Liver (tissue), 7 donors: ENCODE measurements at regions not wholly inside any gene's neighbourhood (a gene's known extent, or its start where the extent isn't known, plus 50 kb on each side); places are given as distances from the start of the nearest gene placed in this dataset.

ENCODE experiments used
- DNase-seq: peaks from one replicate; pipeline ENCODE4 v3.0.0-alpha.2; 2017; ENCODE audit warnings: low spot score
- H3K27ac ChIP-seq, 2 donors: one replicate each; pipeline ENCODE4 v1.7.0; 2013; ENCODE audit warnings: inconsistent platforms in 2 of 2, low read length in 2 of 2, control low read depth in 1 of 2, low read depth in 1 of 2, mild to moderate bottlenecking in 1 of 2
- H3K27me3 ChIP-seq, 4 donors: one replicate each; pipeline versions ENCODE4 v1.6.1 to v1.7.0; 2013; ENCODE audit warnings: low read length in 3 of 4, inconsistent platforms in 1 of 4, mild to moderate bottlenecking in 1 of 4, moderate library complexity in 1 of 4; ENCODE audit not compliant: control insufficient read depth in 4 of 4, insufficient read depth in 4 of 4
- H3K36me3 ChIP-seq, 4 donors: one replicate each; pipeline versions ENCODE4 v1.6.1 to v1.7.0; 2013; ENCODE audit warnings: low read length in 3 of 4, mild to moderate bottlenecking in 3 of 4, low read depth in 1 of 4, moderate library complexity in 1 of 4; ENCODE audit not compliant: control insufficient read depth in 4 of 4, insufficient read depth in 3 of 4
- H3K4me1 ChIP-seq, 4 donors: one replicate each; pipeline versions ENCODE4 v1.6.1 to v1.7.0; 2013; ENCODE audit warnings: low read length in 3 of 4, mild to moderate bottlenecking in 3 of 4, moderate library complexity in 1 of 4; ENCODE audit not compliant: control insufficient read depth in 4 of 4, insufficient read depth in 4 of 4
- H3K4me3 ChIP-seq, 3 donors: one replicate each; pipeline versions ENCODE4 v1.6.1 to v1.7.0; 2013; ENCODE audit warnings: low read length in 3 of 3, control low read depth in 1 of 3, low read depth in 1 of 3, mild to moderate bottlenecking in 1 of 3
- H3K9ac ChIP-seq, 2 donors: one replicate each; pipeline ENCODE4 v1.7.0; 2013; ENCODE audit warnings: low read length in 2 of 2, mild to moderate bottlenecking in 2 of 2, moderate library complexity in 2 of 2, control low read depth in 1 of 2, low read depth in 1 of 2
- H3K9me3 ChIP-seq, 4 donors: one replicate each; pipeline versions ENCODE4 v1.6.1 to v1.7.0; 2013; ENCODE audit warnings: low read length in 3 of 4; ENCODE audit not compliant: control insufficient read depth in 4 of 4
- EGR1 ChIP-seq, 2 donors: IDR thresholded peaks; 2 replicates each; pipeline ENCODE4 v1.6.1; 2016 to 2018; ENCODE audit warnings: antibody characterized with exemption in 2 of 2, low read depth in 2 of 2
- FOXA1 ChIP-seq: IDR thresholded peaks from 2 replicates; pipeline ENCODE4 v1.6.1; 2016; ENCODE audit warnings: antibody characterized with exemption
- FOXA2 ChIP-seq: IDR thresholded peaks from 2 replicates; pipeline ENCODE4 v1.6.1; 2016; ENCODE audit warnings: antibody characterized with exemption
- GABPA ChIP-seq, 2 donors: IDR thresholded peaks in 1 of 2; conservative IDR thresholded peaks in 1 of 2; 2 replicates each; pipeline ENCODE4 v1.6.1; 2016; ENCODE audit warnings: antibody characterized with exemption in 2 of 2, mild to moderate bottlenecking in 1 of 2, moderate library complexity in 1 of 2
- HNF4A ChIP-seq, 2 donors: conservative IDR thresholded peaks; 2 replicates each; pipeline ENCODE4 v1.6.1; 2016; ENCODE audit warnings: antibody characterized with exemption in 2 of 2, mild to moderate bottlenecking in 2 of 2
- HNF4G ChIP-seq: IDR thresholded peaks from 2 replicates; pipeline ENCODE4 v1.6.1; 2016; ENCODE audit warnings: antibody characterized with exemption
- JUND ChIP-seq, 2 donors: IDR thresholded peaks; 2 replicates each; pipeline ENCODE4 v1.6.1; 2016; ENCODE audit warnings: antibody characterized with exemption in 2 of 2
- NR2F2 ChIP-seq: IDR thresholded peaks from 2 replicates; pipeline ENCODE4 v1.6.1; 2016; ENCODE audit warnings: antibody characterized with exemption
- RAD21 ChIP-seq, 2 donors: IDR thresholded peaks; 2 replicates each; pipeline ENCODE4 v1.6.1; 2016; ENCODE audit warnings: antibody characterized with exemption in 2 of 2, mild to moderate bottlenecking in 2 of 2
- REST ChIP-seq: IDR thresholded peaks from 2 replicates; pipeline ENCODE4 v1.6.1; 2016; ENCODE audit warnings: antibody characterized with exemption, mild to moderate bottlenecking
- TAF1 ChIP-seq: conservative IDR thresholded peaks from 2 replicates; pipeline ENCODE4 v1.6.1; 2016; ENCODE audit warnings: antibody characterized with exemption, mild to moderate bottlenecking
- YY1 ChIP-seq: IDR thresholded peaks from 2 replicates; pipeline ENCODE4 v1.6.1; 2016; ENCODE audit warnings: antibody characterized with exemption, mild to moderate bottlenecking
- WGBS: extraction: QIAGEN DNeasy Blood & Tissue Kit; methylation state at CpG from one replicate; pipeline ENCODE4 v1.1.7; 2013; 5-methylcytosine and 5-hydroxymethylcytosine counted together
- TF ChIP-seq, protein P1 (sequence below): IDR thresholded peaks from 2 replicates; pipeline ENCODE4 v1.6.1; 2016; ENCODE audit warnings: antibody characterized with exemption
- TF ChIP-seq, protein P2 (sequence below): IDR thresholded peaks from 2 replicates; pipeline ENCODE4 v1.6.1; 2016; ENCODE audit warnings: antibody characterized with exemption
- TF ChIP-seq, protein P3 (sequence below): IDR thresholded peaks from 2 replicates; pipeline ENCODE4 v1.6.1; 2016; ENCODE audit warnings: antibody characterized with exemption
- donor health status: healthy.
- donor health status: healthy.
- donor health status: healthy.
- donor health status: healthy.

DNA sequence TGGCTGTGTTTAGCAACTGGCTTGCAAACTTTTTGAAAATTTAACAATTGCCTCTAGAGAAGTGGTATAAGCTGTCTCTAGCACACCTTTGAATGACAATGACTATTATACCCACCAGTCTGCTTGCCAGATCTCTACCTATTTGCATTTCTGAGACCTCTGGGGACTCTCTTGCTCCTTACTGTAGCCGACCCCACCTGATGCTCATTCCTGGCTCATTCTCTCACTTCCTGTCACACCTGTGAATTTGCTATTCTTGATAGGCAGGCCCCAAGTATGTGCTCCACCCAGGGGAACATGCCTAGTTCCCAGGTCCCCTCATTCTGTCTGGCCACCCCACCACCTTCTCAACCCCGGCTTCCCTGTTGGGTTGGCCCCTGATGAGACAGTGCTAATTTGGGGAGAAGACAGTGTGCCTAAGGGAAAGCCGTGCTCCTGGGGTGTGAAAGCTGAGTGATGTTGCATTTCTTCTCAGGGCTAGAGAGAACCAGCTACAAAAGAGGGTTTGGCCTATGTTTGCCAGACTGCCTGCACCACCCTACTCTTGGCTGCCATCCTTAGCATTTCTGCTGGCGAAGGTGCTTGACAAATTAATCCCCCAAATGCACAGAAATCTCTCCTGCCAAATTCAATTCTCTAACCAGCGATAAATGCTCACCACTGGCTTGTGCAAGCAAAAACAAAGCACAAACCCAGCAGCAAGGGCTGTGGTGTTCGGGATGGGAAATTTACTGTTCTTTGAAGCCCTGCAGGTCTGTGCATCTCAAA is 138.2 kb downstream of the RPS24 start:
- 94% methylated on average over 6 of the region's 6 CpGs for WGBS
- H3K36me3 ChIP-seq, result no peaks in the 10 kb centered on the region
- H3K4me1 ChIP-seq, result peaks cover 0 to 14% (median 5%) of the 10 kb centered on the region in 4 donors
- no peak overlapping the region for H3K27ac ChIP-seq
- H3K9me3 ChIP-seq, result no peaks in the 10 kb centered on the region
- no peaks in the 10 kb centered on the region for H3K27me3 ChIP-seq
- no peak for DNase-seq
- TF ChIP-seq JUND (IDR thresholded peaks at IDR 0.05), result no peak
- TF ChIP-seq, protein P1, sequence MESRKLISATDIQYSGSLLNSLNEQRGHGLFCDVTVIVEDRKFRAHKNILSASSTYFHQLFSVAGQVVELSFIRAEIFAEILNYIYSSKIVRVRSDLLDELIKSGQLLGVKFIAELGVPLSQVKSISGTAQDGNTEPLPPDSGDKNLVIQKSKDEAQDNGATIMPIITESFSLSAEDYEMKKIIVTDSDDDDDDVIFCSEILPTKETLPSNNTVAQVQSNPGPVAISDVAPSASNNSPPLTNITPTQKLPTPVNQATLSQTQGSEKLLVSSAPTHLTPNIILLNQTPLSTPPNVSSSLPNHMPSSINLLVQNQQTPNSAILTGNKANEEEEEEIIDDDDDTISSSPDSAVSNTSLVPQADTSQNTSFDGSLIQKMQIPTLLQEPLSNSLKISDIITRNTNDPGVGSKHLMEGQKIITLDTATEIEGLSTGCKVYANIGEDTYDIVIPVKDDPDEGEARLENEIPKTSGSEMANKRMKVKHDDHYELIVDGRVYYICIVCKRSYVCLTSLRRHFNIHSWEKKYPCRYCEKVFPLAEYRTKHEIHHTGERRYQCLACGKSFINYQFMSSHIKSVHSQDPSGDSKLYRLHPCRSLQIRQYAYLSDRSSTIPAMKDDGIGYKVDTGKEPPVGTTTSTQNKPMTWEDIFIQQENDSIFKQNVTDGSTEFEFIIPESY, result no peak
- no peak for TF ChIP-seq FOXA2
- no peak overlapping the region for H3K4me3 ChIP-seq
- no peak overlapping the region for H3K9ac ChIP-seq

- Histone ChIP-seq H3K4me3 (no peak overlapping the region), H3K9ac (no peak overlapping the region), H3K27me3 (no peaks in the 10 kb centered on the region), H3K4me1 (peaks cover 0 to 14% (median 5%) of the 10 kb centered on the region in 4 donors), H3K36me3 (no peaks in the 10 kb centered on the region), H3K9me3 (no peaks in the 10 kb centered on the region), H3K27ac (no peak overlapping the region)
- 92% methylated on average over 6 of the region's 6 CpGs for WGBS
- TF ChIP-seq RAD21 (IDR thresholded peaks at IDR 0.05) (no peak), HNF4A (conservative IDR thresholded peaks at IDR 0.05) (no peak), TAF1 (no peak), YY1 (no peak)
- TF ChIP-seq, protein P2, sequence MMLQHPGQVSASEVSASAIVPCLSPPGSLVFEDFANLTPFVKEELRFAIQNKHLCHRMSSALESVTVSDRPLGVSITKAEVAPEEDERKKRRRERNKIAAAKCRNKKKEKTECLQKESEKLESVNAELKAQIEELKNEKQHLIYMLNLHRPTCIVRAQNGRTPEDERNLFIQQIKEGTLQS, result no peak
- TF ChIP-seq, protein P1, result no peak
- no peak for DNase-seq
Measured at GRCh38 chr10:78173360-78174015, 139.8 kb downstream of the RPS24 start.

- Histone ChIP-seq H3K9ac (no peak overlapping the region), H3K27me3 (no peaks in the 10 kb centered on the region), H3K4me1 (peaks cover 0 to 14% (median 5%) of the 10 kb centered on the region in 4 donors), H3K9me3 (no peaks in the 10 kb centered on the region), H3K27ac (no peak overlapping the region), H3K36me3 (no peaks in the 10 kb centered on the region), H3K4me3 (no peak overlapping the region)
- no peak for TF ChIP-seq TAF1
- TF ChIP-seq EGR1 (IDR thresholded peaks at IDR 0.05; ENCODE audit: low read depth in 2 of 2), result no peak
- TF ChIP-seq FOXA1, result no peak
- TF ChIP-seq, protein P3, sequence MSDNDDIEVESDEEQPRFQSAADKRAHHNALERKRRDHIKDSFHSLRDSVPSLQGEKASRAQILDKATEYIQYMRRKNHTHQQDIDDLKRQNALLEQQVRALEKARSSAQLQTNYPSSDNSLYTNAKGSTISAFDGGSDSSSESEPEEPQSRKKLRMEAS, result no peak
- TF ChIP-seq HNF4A (conservative IDR thresholded peaks at IDR 0.05), result no peak
- TF ChIP-seq GABPA (IDR thresholded peaks at IDR 0.05 in 1 of 2, conservative IDR thresholded peaks at IDR 0.05 in 1 of 2), result no peak
- TF ChIP-seq HNF4G, result no peak
- TF ChIP-seq JUND (IDR thresholded peaks at IDR 0.05), result no peak
- no peak for TF ChIP-seq NR2F2
- TF ChIP-seq REST, result no peak
- no peak for TF ChIP-seq YY1
- no peak for TF ChIP-seq FOXA2
- TF ChIP-seq, protein P2, result no peak
- DNase-seq, result no peak
- 65% methylated on average over 5 of the region's 5 CpGs for WGBS
Measured at GRCh38 chr10:78175444-78176015, 141.9 kb downstream of the RPS24 start.
